HCT116 (cell line): ENCODE measurements at regions not wholly inside any gene's neighbourhood (a gene's known extent, or its start where the extent isn't known, plus 50 kb on each side); places are given as distances from the start of the nearest gene placed in this dataset.

Source experiments
- ATAC-seq: fragments of 200-7000 bp; cut with Tn5 transposase; 2 replicates; pipeline ENCODE4 v1.9.1; 2020; ENCODE audit warnings: mild to moderate bottlenecking, moderate library complexity
- BruUV-seq: library from RNA; stranded (reverse); fragments of 400-500 nt; replicated peaks from 2 replicates; lab custom pipeline; 2021; lab: Mats Ljungman, UMichigan
- CTCF ChIA-PET: fragments of 300-600 bp; sonication (Branson Sonifier 250); formaldehyde crosslinking; loops from one replicate; lab custom pipeline; 2021; ENCODE audit warnings: antibody characterized with exemption; lab: Charles Lee
- POLR2A ChIA-PET: fragments of 300-600, 350-600 bp; sonication (Branson Sonifier 250); formaldehyde crosslinking; loops from one replicate; lab custom pipeline; 2021; ENCODE audit warnings: antibody characterized with exemption; lab: Charles Lee
- RAD21 ChIA-PET, 2 experiments: fragments of 300-600 bp; sonication (Branson Sonifier 250); formaldehyde crosslinking; loops; one replicate each; lab custom pipeline; 2023; ENCODE audit warnings: low total read pairs in 2 of 2; ENCODE audit not compliant: uncharacterized antibody in 2 of 2, unreplicated experiment in 2 of 2, low non-redundant PET in 1 of 2; lab: Charles Lee
- DNase-seq: peaks from one replicate; pipeline ENCODE4 v3.0.0-alpha.2; 2010; ENCODE audit warnings: low read depth, low spot score
- H2AFZ ChIP-seq: fragments of 200-600 bp; shearing (Covaris generic), sonication (generic); 2 replicates; pipeline ENCODE4 v1.6.1; 2017; ENCODE audit warnings: low read depth, mixed run types, mixed read lengths, antibody characterized with exemption, low read length; ENCODE audit not compliant: poor library complexity, severe bottlenecking
- H3K27ac ChIP-seq: 2 replicates; pipeline ENCODE4 v1.5.1; 2012; ENCODE audit warnings: low read depth, low read length
- H3K27me3 ChIP-seq: fragments of 200-600 bp; sonication (generic); 2 replicates; pipeline ENCODE4 v1.6.1; 2016; ENCODE audit warnings: mixed run types, low read length, mixed read lengths; ENCODE audit not compliant: insufficient read depth
- H3K36me3 ChIP-seq, 2 experiments: fragments of 200-500 bp in 1 of 2; fragments of 200-600 bp in 1 of 2; sonication (Bioruptor generic) in 1 of 2; sonication (generic) in 1 of 2; 2 replicates each; pipeline versions ENCODE4 v1.5.1 to v1.6.1; 2014 to 2016; ENCODE audit warnings: low read length in 2 of 2, inconsistent platforms in 1 of 2, mixed read lengths in 1 of 2, mixed run types in 1 of 2; ENCODE audit not compliant: insufficient read depth in 2 of 2, control insufficient read depth in 1 of 2
- H3K4me1 ChIP-seq, 2 experiments: fragments of 200-600 bp in 1 of 2; sonication (generic) in 1 of 2; 2 replicates each; pipeline versions ENCODE4 v1.5.1 to v1.6.1; 2012 to 2017; ENCODE audit warnings: low read length in 2 of 2, inconsistent platforms in 1 of 2, mild to moderate bottlenecking in 1 of 2, mixed read lengths in 1 of 2, mixed run types in 1 of 2, moderate library complexity in 1 of 2; ENCODE audit not compliant: insufficient read depth in 2 of 2, control insufficient read depth in 1 of 2
- H3K4me2 ChIP-seq: fragments of 200-600 bp; sonication (generic); 2 replicates; pipeline ENCODE4 v1.6.1; 2017; ENCODE audit warnings: mixed run types, low read length, mixed read lengths
- H3K4me3 ChIP-seq, 2 experiments: fragments of 200-600 bp in 1 of 2; sonication (generic) in 1 of 2; replicated peaks in 1 of 2; 2 replicates each; pipeline ENCODE4 v1.5.1; 2011 to 2016; ENCODE audit warnings: low read length in 2 of 2, control low read depth in 1 of 2, low read depth in 1 of 2, mild to moderate bottlenecking in 1 of 2, mixed read lengths in 1 of 2, mixed run types in 1 of 2
- H3K79me2 ChIP-seq: fragments of 200-600 bp; sonication (generic); 2 replicates; pipeline ENCODE4 v1.6.1; 2017; ENCODE audit warnings: mild to moderate bottlenecking, mixed run types, low read length, moderate library complexity, mixed read lengths; ENCODE audit not compliant: insufficient read depth
- H3K9ac ChIP-seq: fragments of 200-600 bp; sonication (generic); 2 replicates; pipeline ENCODE4 v1.6.1; 2016; ENCODE audit warnings: low read length, mixed read lengths
- H3K9me2 ChIP-seq: fragments of 200-600 bp; sonication (generic), shearing (Covaris generic); 2 replicates; pipeline ENCODE4 v1.6.1; 2017; ENCODE audit warnings: mixed run types, mild to moderate bottlenecking, moderate library complexity; ENCODE audit not compliant: insufficient read depth
- H3K9me3 ChIP-seq, 2 experiments: fragments of 200-500 bp in 1 of 2; fragments of 200-600 bp in 1 of 2; sonication (Bioruptor generic) in 1 of 2; sonication (generic) in 1 of 2; 2 replicates each; pipeline ENCODE4 v1.6.1; 2014 to 2017; ENCODE audit warnings: low read length in 2 of 2, mixed read lengths in 2 of 2, inconsistent platforms in 1 of 2, low read depth in 1 of 2, mild to moderate bottlenecking in 1 of 2, mixed run types in 1 of 2, moderate library complexity in 1 of 2; ENCODE audit not compliant: control insufficient read depth in 1 of 2, insufficient read depth in 1 of 2
- H4K20me1 ChIP-seq: fragments of 200-600 bp; sonication (generic), shearing (Covaris generic); 2 replicates; pipeline ENCODE4 v1.6.1; 2017; ENCODE audit warnings: mixed run types, mild to moderate bottlenecking, moderate library complexity; ENCODE audit not compliant: insufficient read depth
- EZH2phosphoT487 ChIP-seq: fragments of 200-600 bp; IDR thresholded peaks from 2 replicates; pipeline ENCODE4 v1.6.1; 2018; ENCODE audit warnings: antibody characterized with exemption, borderline replicate concordance
- JUND ChIP-seq: IDR thresholded peaks from 2 replicates; pipeline ENCODE4 v1.6.1; 2012
- POLR2AphosphoS5 ChIP-seq: IDR thresholded peaks from 2 replicates; pipeline ENCODE4 v1.6.1; 2011; ENCODE audit warnings: mild to moderate bottlenecking, low read depth, low read length, moderate library complexity
- ZBTB33 ChIP-seq: IDR thresholded peaks from 2 replicates; pipeline ENCODE4 v1.6.1; 2011; ENCODE audit warnings: mild to moderate bottlenecking, low read length, moderate library complexity; ENCODE audit not compliant: insufficient replicate concordance; ENCODE audit errors: extremely low read depth
- ZNF274 ChIP-seq: fragments of 200-500 bp; sonication (Bioruptor generic); IDR thresholded peaks from 2 replicates; pipeline ENCODE4 v1.6.1; 2014; ENCODE audit warnings: mild to moderate bottlenecking, low read depth, low read length, inconsistent platforms
- intact Hi-C: fragments of 100-400 bp; cut with micrococcal nuclease; formaldehyde crosslinking; loops from 2 replicates; pipeline ENCODE4 v1.10.0; 2022

DNA sequence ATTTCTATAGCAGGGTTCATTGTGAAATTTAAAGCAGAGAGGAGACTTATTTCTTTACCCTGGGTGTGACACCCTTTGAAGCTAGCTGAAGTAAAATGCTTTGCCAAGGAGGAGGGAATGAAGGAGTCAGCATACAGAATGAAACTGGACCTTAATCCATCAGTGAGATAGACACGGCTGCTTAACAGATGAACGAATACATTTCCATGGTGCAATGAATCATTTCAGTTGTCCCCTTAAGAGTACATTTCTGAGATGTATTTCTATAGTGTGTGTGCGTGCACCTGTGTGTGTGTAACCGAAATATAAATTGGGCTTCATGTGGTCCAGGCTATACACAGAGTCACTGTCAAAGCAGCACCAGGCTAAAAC lies 73.8 kb upstream of the CD93 start:
- Histone ChIP-seq H3K9me2 (no peaks in the 10 kb centered on the region), H3K4me1 (peaks cover 19 to 41% of the 10 kb centered on the region in 2 experiments), H3K36me3 (no peaks in the 10 kb centered on the region), H3K9me3 (no peaks in the 10 kb centered on the region)
- ATAC-seq: no peak
- intact Hi-C loops: loop anchor here (10.0 kb wide), 1 partner anchor 785 kb away; no protein-coding TSS in a partner anchor
- no peak for TF ChIP-seq ZNF274
- no peak for TF ChIP-seq POLR2AphosphoS5
- TF ChIP-seq JUND: no peak
- TF ChIP-seq EZH2phosphoT487: no peak
- TF ChIP-seq, all 23 proteins: peak for 0
- no peak for DNase-seq
- RAD21 ChIA-PET: no interaction called here
- no peak overlapping the region for H3K27ac ChIP-seq
- H3K9ac ChIP-seq: no peak overlapping the region
- CTCF ChIA-PET: interaction anchor here (0.9 kb wide), 1 partner anchor 109 kb away, joined by 3 read pairs; no protein-coding TSS in a partner anchor
- H3K27me3 ChIP-seq: no peaks in the 10 kb centered on the region
- no peaks in the 10 kb centered on the region for H3K79me2 ChIP-seq
- no peak overlapping the region for H3K4me3 ChIP-seq
- H3K4me2 ChIP-seq: 0 out of 2 replicates have a peak overlapping the region, but pooled peaks have one; percentile 22
- POLR2A ChIA-PET: interaction anchor here (1.0 kb wide), 1 partner anchor 12 kb away, joined by 4 read pairs; no protein-coding TSS in a partner anchor
- H2AFZ ChIP-seq: peak overlapping the region; percentile 2
- H4K20me1 ChIP-seq: no peaks in the 10 kb centered on the region
- BruUV-seq: no TSS peak

DNA sequence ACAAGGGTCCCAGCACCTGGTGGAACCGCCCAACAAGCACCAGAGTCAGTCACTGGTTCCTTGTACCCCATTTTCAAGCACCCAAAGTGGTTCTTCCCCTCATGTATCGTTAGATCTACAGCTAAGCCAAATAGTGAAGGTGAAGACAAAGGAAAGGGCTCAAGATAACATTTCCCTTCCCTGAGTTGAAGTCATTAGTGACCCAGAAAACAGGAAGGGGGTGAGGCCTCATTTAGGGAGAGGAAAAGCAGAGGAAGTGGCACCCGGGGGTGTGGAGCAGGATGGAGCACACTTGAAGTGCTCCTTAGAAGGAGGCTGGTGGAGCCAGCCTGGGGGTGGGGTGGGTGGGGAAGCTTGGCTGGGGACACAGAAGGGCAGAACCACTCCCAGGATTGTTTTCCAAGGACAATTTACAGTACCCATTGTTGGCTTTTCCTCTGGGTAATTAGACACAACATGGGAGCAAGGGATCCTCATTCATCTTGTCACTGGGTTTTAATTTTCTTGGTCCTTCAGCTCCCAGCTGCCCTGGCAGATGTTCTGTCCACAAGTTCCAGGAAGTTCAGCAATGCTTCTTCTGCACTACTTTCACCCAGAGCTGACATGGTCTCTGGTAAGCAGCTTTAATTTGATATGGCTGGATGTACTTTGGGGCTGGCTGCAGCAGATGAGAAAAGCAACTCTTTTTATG lies 73.3 kb upstream of the CD93 start:
- no peaks in the 10 kb centered on the region for H3K36me3 ChIP-seq
- H3K79me2 ChIP-seq: no peaks in the 10 kb centered on the region
- ChIA-PET RAD21 (no interaction called here), CTCF (no interaction called here)
- no peak overlapping the region for H3K4me3 ChIP-seq
- H3K27me3 ChIP-seq: no peaks in the 10 kb centered on the region
- H3K9me3 ChIP-seq: no peaks in the 10 kb centered on the region
- TF ChIP-seq ZBTB33: no peak
- TF ChIP-seq, all 23 proteins: peak for 0
- ATAC-seq: no peak
- POLR2A ChIA-PET: no interaction called here
- Histone ChIP-seq H3K4me1 (peaks cover 19 to 46% of the 10 kb centered on the region in 2 experiments), H3K4me2 (no peak overlapping the region), H3K9me2 (no peaks in the 10 kb centered on the region), H3K9ac (no peak overlapping the region), H4K20me1 (no peaks in the 10 kb centered on the region), H3K27ac (no peak overlapping the region), H2AFZ (peak overlapping the region; percentile 2)
- no TSS peak for BruUV-seq
- intact Hi-C loops: loop anchor here (10.0 kb wide), 1 partner anchor 785 kb away; no protein-coding TSS in a partner anchor
- no peak for DNase-seq
